ENCODE measurements at regions not wholly inside any gene's neighbourhood (a gene's known extent, or its start where the extent isn't known, plus 50 kb on each side); places are given as distances from the start of the nearest gene placed in this dataset.

GRCh38 chr2:131635611-131636010, 107.9 kb downstream of the CCDC74A start:
- no peak for TF ChIP-seq CHD7 (IDR thresholded peaks at IDR 0.05; ENCODE audit: insufficient replicate concordance, low read length)
- no peak for TF ChIP-seq POLR2AphosphoS5 (IDR thresholded peaks at IDR 0.05; ENCODE audit: low read depth, low read length)
- TF ChIP-seq MAX (IDR thresholded peaks at IDR 0.05), result no peak
- TF ChIP-seq RXRA (IDR thresholded peaks at IDR 0.05; ENCODE audit: insufficient read depth, low read depth, low read length), result no peak
- no peak for TF ChIP-seq RAD21 (IDR thresholded peaks at IDR 0.05 in 1 of 2, conservative IDR thresholded peaks at IDR 0.05 in 1 of 2; ENCODE audit: low read depth in 2 of 2, low read length in 2 of 2)
- TF ChIP-seq SRF (IDR thresholded peaks at IDR 0.05; ENCODE audit: low read depth, low read length), result no peak
- no peak for TF ChIP-seq ASH2L (IDR thresholded peaks at IDR 0.05; ENCODE audit: low read length)
- TF ChIP-seq CBX5 (IDR thresholded peaks at IDR 0.05; ENCODE audit: low read depth, low read length), result no peak
